ENCODE measurements at regions not wholly inside any gene's neighbourhood (a gene's known extent, or its start where the extent isn't known, plus 50 kb on each side); places are given as distances from the start of the nearest gene placed in this dataset.
A peak's percentile ranks its signal among the peaks of the same experiment; 100 is the strongest.
"Not testable (repeated sequence)": the region's sequence is repeated elsewhere in the genome, so short reads cannot be mapped to it uniquely, and the experiment has no call there.

GRCh38 chr11:42841556-42841955 lies 470.2 kb upstream of the API5 start:
- intact Hi-C loops (cut with DNase I; ENCODE audit: low total_unique reads): no loop called here
- Histone ChIP-seq H3K9me3 (no peaks in the 10 kb centered on the region), H3K4me1 (no peaks in the 10 kb centered on the region), H3K27me3 (no peaks in the 10 kb centered on the region), H3K27ac (no peak overlapping the region), H3K4me3 (no peak overlapping the region), H3K36me3 (no peaks in the 10 kb centered on the region)
- WGBS, 5 donors: 35 to 48% (median 39%) methylated on average over 5 of the region's 5 CpGs
- TF ChIP-seq EP300 (IDR thresholded peaks at IDR 0.05) (no peak), POLR2AphosphoS5 (IDR thresholded peaks at IDR 0.05) (no peak), CTCF (IDR thresholded peaks at IDR 0.05) (no peak), POLR2A (IDR thresholded peaks at IDR 0.05) (no peak)
- DNase-seq: peak in 1 of 2 donors; percentile 4

- H3K4me1 ChIP-seq: no peaks in the 10 kb centered on the region
- no peaks in the 10 kb centered on the region for H3K9me3 ChIP-seq
- no peaks in the 10 kb centered on the region for H3K36me3 ChIP-seq
- H3K27me3 ChIP-seq: no peaks in the 10 kb centered on the region
- no peak for DNase-seq
- no peak overlapping the region for H3K4me3 ChIP-seq
- 24 to 43% (median 31%) methylated on average over 2 of the region's 2 CpGs for WGBS, 5 donors
- no peak for TF ChIP-seq POLR2A (IDR thresholded peaks at IDR 0.05)
- H3K27ac ChIP-seq: no peak overlapping the region
- intact Hi-C loops (cut with DNase I; ENCODE audit: low total_unique reads): no loop called here
These were observed 462.4 kb upstream of the API5 start for GRCh38 chr11:42849362-42849761.

- no peak for TF ChIP-seq POLR2AphosphoS5 (IDR thresholded peaks at IDR 0.05)
- TF ChIP-seq CTCF (IDR thresholded peaks at IDR 0.05): no peak
- no peak for TF ChIP-seq POLR2A (IDR thresholded peaks at IDR 0.05)
- TF ChIP-seq EP300 (IDR thresholded peaks at IDR 0.05): no peak
- Histone ChIP-seq H3K4me3 (no peak overlapping the region), H3K4me1 (no peaks in the 10 kb centered on the region), H3K9me3 (peaks cover 0 to 4% (median 0%) of the 10 kb centered on the region in 4 donors), H3K27me3 (no peaks in the 10 kb centered on the region), H3K27ac (no peak overlapping the region), H3K36me3 (no peaks in the 10 kb centered on the region)
- 38 to 52% (median 43%) methylated on average over 2 of the region's 2 CpGs for WGBS, 5 donors
- intact Hi-C loops (cut with DNase I; ENCODE audit: low total_unique reads): no loop called here
- DNase-seq: no peak
These were observed 454.5 kb upstream of the API5 start for GRCh38 chr11:42857344-42857743.

- DNase-seq: no peak
- H3K4me3 ChIP-seq: no peak overlapping the region
- intact Hi-C loops (cut with DNase I; ENCODE audit: low total_unique reads): no loop called here
- H3K4me1 ChIP-seq: no peaks in the 10 kb centered on the region
- 46 to 61% (median 53%) methylated on average over 3 of the region's 3 CpGs for WGBS, 5 donors
- H3K27ac ChIP-seq: no peak overlapping the region
- no peaks in the 10 kb centered on the region for H3K36me3 ChIP-seq
- H3K27me3 ChIP-seq: no peaks in the 10 kb centered on the region
- TF ChIP-seq POLR2A (IDR thresholded peaks at IDR 0.05) (no peak), CTCF (IDR thresholded peaks at IDR 0.05) (no peak), EP300 (IDR thresholded peaks at IDR 0.05) (no peak), POLR2AphosphoS5 (IDR thresholded peaks at IDR 0.05) (no peak)
- H3K9me3 ChIP-seq: peaks cover 0 to 16% (median 8%) of the 10 kb centered on the region in 4 donors
These were observed 441.3 kb upstream of the API5 start for GRCh38 chr11:42870480-42870879.

- H3K4me3 ChIP-seq; H3K36me3 ChIP-seq; intact Hi-C loops (cut with DNase I; ENCODE audit: low total_unique reads); H3K27ac ChIP-seq; DNase-seq; H3K27me3 ChIP-seq; H3K4me1 ChIP-seq: not testable (repeated sequence)
- WGBS, 5 donors: 78 to 96% (median 88%) methylated on average over 1 to 23 of the region's 23 CpGs
- peaks cover 0 to 16% (median 8%) of the 10 kb centered on the region in 4 donors for H3K9me3 ChIP-seq
These were observed 437.9 kb upstream of the API5 start for GRCh38 chr11:42873800-42874405.

GRCh38 chr11:42881335-42881734 lies 430.5 kb upstream of the API5 start:
- intact Hi-C loops (cut with DNase I; ENCODE audit: low total_unique reads); H3K27me3 ChIP-seq; H3K4me1 ChIP-seq; DNase-seq; H3K4me3 ChIP-seq; H3K36me3 ChIP-seq; H3K27ac ChIP-seq: not testable (repeated sequence)
- peaks cover 0 to 24% (median 10%) of the 10 kb centered on the region in 4 donors for H3K9me3 ChIP-seq
- 87 to 100% (median 91%) methylated on average over 1 to 17 of the region's 17 CpGs for WGBS, 5 donors

All from stomach (tissue), 8 donors.